ENCODE measurements at regions not wholly inside any gene's neighbourhood (a gene's known extent, or its start where the extent isn't known, plus 50 kb on each side); places are given as distances from the start of the nearest gene placed in this dataset.

DNA sequence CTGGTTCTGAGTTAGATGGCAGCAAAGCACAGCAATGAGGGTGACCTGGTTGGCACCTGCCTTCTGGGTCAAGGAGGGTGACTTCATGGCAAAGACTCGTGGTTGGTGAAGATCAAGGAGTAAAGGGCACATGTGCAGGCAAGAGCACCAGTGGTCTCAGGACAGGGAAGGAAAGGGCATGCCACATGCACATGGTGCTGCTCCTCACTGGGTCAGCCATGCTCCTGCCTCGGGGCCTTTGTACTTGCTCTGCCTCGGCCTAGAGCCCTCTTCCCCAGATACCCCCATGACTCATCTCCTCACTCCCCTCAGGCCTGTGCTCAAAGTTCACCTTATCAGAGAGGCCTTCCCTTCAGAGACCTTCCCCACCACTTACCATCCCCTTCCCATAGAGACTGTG lies 106.7 kb upstream of the KDM7A start:
- TF ChIP-seq, protein P1, sequence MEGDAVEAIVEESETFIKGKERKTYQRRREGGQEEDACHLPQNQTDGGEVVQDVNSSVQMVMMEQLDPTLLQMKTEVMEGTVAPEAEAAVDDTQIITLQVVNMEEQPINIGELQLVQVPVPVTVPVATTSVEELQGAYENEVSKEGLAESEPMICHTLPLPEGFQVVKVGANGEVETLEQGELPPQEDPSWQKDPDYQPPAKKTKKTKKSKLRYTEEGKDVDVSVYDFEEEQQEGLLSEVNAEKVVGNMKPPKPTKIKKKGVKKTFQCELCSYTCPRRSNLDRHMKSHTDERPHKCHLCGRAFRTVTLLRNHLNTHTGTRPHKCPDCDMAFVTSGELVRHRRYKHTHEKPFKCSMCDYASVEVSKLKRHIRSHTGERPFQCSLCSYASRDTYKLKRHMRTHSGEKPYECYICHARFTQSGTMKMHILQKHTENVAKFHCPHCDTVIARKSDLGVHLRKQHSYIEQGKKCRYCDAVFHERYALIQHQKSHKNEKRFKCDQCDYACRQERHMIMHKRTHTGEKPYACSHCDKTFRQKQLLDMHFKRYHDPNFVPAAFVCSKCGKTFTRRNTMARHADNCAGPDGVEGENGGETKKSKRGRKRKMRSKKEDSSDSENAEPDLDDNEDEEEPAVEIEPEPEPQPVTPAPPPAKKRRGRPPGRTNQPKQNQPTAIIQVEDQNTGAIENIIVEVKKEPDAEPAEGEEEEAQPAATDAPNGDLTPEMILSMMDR (IDR thresholded peaks at IDR 0.05), result no peak
- TF ChIP-seq POLR2A (IDR thresholded peaks at IDR 0.05) (no peak), POLR2AphosphoS5 (IDR thresholded peaks at IDR 0.05) (no peak), EP300 (IDR thresholded peaks at IDR 0.05; ENCODE audit: low read depth) (no peak)

All from transverse colon (tissue), 4 donors.